ENCODE measurements at regions not wholly inside any gene's neighbourhood (a gene's known extent, or its start where the extent isn't known, plus 50 kb on each side); places are given as distances from the start of the nearest gene placed in this dataset.

GRCh38 chr1:22303816-22304215 lies 147.8 kb upstream of the ZBTB40 start:
- H2AFZ ChIP-seq = no peak overlapping the region
- no peaks in the 10 kb centered on the region for H3K9me2 ChIP-seq (ENCODE audit: insufficient read depth)
- H3K27ac ChIP-seq (ENCODE audit: low read depth) = no peak overlapping the region
- H3K4me1 Mint-ChIP-seq = peaks cover 3% of the 10 kb centered on the region; the same call in 1 of the 3 replicates
- H3F3A ChIP-seq (replicated peaks; ENCODE audit: low read depth) = no peaks in the 10 kb centered on the region
- no peaks in the 10 kb centered on the region for H3K27me3 ChIP-seq (ENCODE audit: insufficient read depth)
- no peak overlapping the region for H3K4me3 Mint-ChIP-seq
- no peak for DNase-seq (ENCODE audit: low spot score)
- TF ChIP-seq, protein P1, sequence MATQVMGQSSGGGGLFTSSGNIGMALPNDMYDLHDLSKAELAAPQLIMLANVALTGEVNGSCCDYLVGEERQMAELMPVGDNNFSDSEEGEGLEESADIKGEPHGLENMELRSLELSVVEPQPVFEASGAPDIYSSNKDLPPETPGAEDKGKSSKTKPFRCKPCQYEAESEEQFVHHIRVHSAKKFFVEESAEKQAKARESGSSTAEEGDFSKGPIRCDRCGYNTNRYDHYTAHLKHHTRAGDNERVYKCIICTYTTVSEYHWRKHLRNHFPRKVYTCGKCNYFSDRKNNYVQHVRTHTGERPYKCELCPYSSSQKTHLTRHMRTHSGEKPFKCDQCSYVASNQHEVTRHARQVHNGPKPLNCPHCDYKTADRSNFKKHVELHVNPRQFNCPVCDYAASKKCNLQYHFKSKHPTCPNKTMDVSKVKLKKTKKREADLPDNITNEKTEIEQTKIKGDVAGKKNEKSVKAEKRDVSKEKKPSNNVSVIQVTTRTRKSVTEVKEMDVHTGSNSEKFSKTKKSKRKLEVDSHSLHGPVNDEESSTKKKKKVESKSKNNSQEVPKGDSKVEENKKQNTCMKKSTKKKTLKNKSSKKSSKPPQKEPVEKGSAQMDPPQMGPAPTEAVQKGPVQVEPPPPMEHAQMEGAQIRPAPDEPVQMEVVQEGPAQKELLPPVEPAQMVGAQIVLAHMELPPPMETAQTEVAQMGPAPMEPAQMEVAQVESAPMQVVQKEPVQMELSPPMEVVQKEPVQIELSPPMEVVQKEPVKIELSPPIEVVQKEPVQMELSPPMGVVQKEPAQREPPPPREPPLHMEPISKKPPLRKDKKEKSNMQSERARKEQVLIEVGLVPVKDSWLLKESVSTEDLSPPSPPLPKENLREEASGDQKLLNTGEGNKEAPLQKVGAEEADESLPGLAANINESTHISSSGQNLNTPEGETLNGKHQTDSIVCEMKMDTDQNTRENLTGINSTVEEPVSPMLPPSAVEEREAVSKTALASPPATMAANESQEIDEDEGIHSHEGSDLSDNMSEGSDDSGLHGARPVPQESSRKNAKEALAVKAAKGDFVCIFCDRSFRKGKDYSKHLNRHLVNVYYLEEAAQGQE (IDR thresholded peaks at IDR 0.05; ENCODE audit: unreplicated experiment) = no peak
- TF ChIP-seq ZNF331 (CRISPR knock-in tag; IDR thresholded peaks at IDR 0.05; ENCODE audit: low read depth) = no peak
- no peak for TF ChIP-seq POLR2AphosphoS5 (IDR thresholded peaks at IDR 0.05; ENCODE audit: low read depth)
- TF ChIP-seq CREB1 (CRISPR knock-in tag; IDR thresholded peaks at IDR 0.05; ENCODE audit: low read depth) = no peak
- no peak for TF ChIP-seq CTCF (conservative IDR thresholded peaks at IDR 0.05; ENCODE audit: low read depth in 2 of 2)
- no peak for TF ChIP-seq EZH2 (IDR thresholded peaks at IDR 0.05; ENCODE audit: low read depth, unreplicated experiment)
- TF ChIP-seq EZH2phosphoT487 (IDR thresholded peaks at IDR 0.05; ENCODE audit: unreplicated experiment) = no peak
- no peak for TF ChIP-seq NANOG (IDR thresholded peaks at IDR 0.05; ENCODE audit: borderline replicate concordance)
- no peak for TF ChIP-seq STAT1 (IDR thresholded peaks at IDR 0.05; ENCODE audit: unreplicated experiment)
- TF ChIP-seq ETS1 (IDR thresholded peaks at IDR 0.05) = no peak
- TF ChIP-seq, protein P2, sequence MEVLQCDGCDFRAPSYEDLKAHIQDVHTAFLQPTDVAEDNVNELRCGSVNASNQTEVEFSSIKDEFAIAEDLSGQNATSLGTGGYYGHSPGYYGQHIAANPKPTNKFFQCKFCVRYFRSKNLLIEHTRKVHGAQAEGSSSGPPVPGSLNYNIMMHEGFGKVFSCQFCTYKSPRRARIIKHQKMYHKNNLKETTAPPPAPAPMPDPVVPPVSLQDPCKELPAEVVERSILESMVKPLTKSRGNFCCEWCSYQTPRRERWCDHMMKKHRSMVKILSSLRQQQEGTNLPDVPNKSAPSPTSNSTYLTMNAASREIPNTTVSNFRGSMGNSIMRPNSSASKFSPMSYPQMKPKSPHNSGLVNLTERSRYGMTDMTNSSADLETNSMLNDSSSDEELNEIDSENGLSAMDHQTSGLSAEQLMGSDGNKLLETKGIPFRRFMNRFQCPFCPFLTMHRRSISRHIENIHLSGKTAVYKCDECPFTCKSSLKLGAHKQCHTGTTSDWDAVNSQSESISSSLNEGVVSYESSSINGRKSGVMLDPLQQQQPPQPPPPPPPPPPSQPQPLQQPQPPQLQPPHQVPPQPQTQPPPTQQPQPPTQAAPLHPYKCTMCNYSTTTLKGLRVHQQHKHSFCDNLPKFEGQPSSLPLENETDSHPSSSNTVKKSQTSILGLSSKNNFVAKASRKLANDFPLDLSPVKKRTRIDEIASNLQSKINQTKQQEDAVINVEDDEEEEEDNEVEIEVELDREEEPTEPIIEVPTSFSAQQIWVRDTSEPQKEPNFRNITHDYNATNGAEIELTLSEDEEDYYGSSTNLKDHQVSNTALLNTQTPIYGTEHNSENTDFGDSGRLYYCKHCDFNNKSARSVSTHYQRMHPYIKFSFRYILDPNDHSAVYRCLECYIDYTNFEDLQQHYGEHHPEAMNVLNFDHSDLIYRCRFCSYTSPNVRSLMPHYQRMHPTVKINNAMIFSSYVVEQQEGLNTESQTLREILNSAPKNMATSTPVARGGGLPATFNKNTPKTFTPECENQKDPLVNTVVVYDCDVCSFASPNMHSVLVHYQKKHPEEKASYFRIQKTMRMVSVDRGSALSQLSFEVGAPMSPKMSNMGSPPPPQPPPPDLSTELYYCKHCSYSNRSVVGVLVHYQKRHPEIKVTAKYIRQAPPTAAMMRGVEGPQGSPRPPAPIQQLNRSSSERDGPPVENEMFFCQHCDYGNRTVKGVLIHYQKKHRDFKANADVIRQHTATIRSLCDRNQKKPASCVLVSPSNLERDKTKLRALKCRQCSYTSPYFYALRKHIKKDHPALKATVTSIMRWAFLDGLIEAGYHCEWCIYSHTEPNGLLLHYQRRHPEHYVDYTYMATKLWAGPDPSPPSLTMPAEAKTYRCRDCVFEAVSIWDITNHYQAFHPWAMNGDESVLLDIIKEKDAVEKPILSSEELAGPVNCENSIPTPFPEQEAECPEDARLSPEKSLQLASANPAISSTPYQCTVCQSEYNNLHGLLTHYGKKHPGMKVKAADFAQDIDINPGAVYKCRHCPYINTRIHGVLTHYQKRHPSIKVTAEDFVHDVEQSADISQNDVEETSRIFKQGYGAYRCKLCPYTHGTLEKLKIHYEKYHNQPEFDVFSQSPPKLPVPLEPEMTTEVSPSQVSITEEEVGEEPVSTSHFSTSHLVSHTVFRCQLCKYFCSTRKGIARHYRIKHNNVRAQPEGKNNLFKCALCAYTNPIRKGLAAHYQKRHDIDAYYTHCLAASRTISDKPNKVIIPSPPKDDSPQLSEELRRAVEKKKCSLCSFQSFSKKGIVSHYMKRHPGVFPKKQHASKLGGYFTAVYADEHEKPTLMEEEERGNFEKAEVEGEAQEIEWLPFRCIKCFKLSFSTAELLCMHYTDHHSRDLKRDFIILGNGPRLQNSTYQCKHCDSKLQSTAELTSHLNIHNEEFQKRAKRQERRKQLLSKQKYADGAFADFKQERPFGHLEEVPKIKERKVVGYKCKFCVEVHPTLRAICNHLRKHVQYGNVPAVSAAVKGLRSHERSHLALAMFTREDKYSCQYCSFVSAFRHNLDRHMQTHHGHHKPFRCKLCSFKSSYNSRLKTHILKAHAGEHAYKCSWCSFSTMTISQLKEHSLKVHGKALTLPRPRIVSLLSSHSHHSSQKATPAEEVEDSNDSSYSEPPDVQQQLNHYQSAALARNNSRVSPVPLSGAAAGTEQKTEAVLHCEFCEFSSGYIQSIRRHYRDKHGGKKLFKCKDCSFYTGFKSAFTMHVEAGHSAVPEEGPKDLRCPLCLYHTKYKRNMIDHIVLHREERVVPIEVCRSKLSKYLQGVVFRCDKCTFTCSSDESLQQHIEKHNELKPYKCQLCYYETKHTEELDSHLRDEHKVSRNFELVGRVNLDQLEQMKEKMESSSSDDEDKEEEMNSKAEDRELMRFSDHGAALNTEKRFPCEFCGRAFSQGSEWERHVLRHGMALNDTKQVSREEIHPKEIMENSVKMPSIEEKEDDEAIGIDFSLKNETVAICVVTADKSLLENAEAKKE (CRISPR knock-in tag; IDR thresholded peaks at IDR 0.05) = no peak
- TF ChIP-seq JUNB (IDR thresholded peaks at IDR 0.05; ENCODE audit: unreplicated experiment) = no peak
- no peak overlapping the region for H3K4me3 ChIP-seq
- H3K9me3 Mint-ChIP-seq = peaks cover 11% of the 10 kb centered on the region
- 0 out of 2 replicates have a peak, but pooled peaks cover 4% of the 10 kb centered on the region for H3K36me3 ChIP-seq (ENCODE audit: insufficient read depth)
- H3K4me1 ChIP-seq (ENCODE audit: insufficient read depth) = no peaks in the 10 kb centered on the region
- no peak overlapping the region for H3K27ac Mint-ChIP-seq
- no peaks in the 10 kb centered on the region for H4K20me1 ChIP-seq (replicated peaks; ENCODE audit: insufficient read depth)
- no peak for ATAC-seq
- no peak overlapping the region for H3K4me2 ChIP-seq
- H3K27me3 Mint-ChIP-seq (ENCODE audit: insufficient read depth, low read depth, poor library complexity) = no peaks in the 10 kb centered on the region
- peaks cover 3% of the 10 kb centered on the region; the same call in 2 of the 3 replicates for H3K36me3 Mint-ChIP-seq (ENCODE audit: low read depth)
- no peaks in the 10 kb centered on the region for H3K79me2 ChIP-seq (replicated peaks; ENCODE audit: insufficient read depth)
